ENCODE measurements at regions not wholly inside any gene's neighbourhood (a gene's known extent, or its start where the extent isn't known, plus 50 kb on each side); places are given as distances from the start of the nearest gene placed in this dataset.
A peak's percentile ranks its signal among the peaks of the same experiment; 100 is the strongest.

DNA sequence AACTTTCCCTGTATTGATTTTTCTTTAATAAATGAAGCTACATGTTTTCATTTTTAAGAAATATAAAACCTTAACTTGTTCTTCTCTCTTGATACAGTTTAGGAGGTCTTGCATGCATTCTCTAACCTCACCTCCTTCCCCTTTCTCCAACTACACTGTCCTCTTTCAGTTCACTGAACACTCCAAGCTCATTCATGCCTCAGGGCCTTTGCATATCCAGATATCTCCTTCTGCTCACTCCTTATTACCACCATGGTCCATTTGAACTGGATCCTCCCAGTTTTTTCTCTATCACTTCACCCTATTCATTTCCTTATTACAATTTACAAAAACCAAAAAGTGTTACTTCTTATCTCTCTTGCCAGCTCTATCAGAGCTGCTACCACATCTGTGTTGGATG lies 242.9 kb upstream of the PLEKHG7 start:
- DNase-seq, result no peak

DNA sequence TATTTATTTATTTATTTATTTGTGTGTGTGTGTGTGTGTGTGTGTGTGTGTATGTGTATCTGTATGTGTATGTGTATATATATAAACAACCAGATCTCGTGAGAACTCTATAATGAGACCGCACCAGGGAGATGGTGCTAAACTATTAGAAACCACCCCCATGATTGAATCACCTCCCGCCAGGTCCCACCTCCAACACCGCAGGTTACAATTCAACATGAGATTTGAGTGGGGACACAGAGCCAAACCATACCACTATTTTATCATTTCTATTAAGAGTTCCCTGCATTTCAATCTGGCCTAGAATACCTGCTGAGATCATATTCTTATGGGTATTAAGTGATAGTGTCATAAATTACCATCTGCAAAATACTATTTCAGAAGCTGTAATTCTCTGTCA lies 243.8 kb upstream of the PLEKHG7 start:
- DNase-seq, result no peak

DNA sequence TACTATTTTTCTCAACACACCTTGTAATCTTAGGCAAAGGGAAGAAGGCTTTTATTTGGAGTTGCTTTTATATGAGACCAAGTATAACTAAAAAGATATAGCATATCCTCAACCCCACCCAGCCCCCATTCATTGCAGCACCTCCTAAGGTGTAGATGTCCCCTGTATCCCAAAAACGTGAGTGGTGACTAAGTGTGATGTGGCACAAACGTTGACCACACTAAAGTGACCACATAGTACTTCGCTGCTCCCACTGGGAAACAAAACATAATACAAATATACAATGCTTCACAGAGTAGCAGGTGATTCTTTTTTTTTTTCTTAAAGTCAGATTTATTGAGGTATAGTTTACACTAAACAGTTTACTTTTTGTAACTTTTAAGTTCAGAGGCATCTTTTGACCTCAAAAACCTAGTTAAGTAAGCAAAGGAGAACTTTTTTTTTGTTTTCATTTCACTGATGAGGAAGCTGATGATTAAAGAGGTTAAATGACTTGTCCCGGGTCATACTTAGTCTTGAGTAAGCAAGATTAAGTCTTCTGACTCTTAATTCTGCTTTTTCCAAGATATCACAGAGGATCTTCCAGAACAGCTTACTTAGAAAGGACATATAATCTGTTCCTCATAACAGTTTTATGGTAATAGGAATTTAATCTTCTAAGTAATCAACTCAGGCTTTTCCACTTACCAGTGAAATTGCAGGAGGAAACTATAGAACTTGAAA lies 245.2 kb upstream of the PLEKHG7 start:
- no peak for DNase-seq

DNA sequence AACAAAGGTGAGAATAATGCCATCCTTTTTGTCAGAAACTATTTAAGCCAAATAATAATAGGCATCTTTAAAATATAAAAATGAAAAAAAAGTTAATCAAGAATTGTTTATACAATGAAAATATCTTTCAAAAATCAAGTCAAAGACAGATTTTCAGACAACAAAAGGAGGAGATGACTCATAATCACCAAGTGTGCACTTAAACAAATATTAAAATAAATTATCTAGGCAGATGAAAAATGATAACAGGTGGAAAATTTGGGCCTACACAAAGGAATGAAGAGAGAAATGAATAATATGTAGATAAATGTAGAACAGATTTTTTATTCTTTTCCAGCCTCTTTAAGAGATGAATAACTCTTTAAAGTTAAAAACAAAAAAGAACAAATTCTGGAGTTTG lies 250.0 kb upstream of the PLEKHG7 start:
- DNase-seq, result no peak

DNA sequence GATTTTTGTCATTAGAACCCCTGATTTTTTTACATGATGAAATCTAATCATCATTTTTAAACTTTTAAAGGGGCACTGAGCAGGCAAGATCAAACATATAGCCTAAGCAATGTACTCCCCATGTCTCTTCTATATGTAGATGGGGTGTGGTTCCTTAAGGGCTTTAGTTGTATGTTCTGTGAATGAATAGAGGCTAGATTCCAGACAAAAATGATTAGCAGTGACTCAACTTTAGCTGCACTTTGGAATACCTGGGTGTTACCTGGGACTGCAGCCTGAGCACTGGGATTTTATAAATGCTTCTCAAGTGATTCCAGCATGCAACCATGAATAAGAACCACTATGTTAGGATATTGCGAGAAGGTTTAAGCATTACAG lies 256.7 kb upstream of the PLEKHG7 start:
- no peak for DNase-seq

DNA sequence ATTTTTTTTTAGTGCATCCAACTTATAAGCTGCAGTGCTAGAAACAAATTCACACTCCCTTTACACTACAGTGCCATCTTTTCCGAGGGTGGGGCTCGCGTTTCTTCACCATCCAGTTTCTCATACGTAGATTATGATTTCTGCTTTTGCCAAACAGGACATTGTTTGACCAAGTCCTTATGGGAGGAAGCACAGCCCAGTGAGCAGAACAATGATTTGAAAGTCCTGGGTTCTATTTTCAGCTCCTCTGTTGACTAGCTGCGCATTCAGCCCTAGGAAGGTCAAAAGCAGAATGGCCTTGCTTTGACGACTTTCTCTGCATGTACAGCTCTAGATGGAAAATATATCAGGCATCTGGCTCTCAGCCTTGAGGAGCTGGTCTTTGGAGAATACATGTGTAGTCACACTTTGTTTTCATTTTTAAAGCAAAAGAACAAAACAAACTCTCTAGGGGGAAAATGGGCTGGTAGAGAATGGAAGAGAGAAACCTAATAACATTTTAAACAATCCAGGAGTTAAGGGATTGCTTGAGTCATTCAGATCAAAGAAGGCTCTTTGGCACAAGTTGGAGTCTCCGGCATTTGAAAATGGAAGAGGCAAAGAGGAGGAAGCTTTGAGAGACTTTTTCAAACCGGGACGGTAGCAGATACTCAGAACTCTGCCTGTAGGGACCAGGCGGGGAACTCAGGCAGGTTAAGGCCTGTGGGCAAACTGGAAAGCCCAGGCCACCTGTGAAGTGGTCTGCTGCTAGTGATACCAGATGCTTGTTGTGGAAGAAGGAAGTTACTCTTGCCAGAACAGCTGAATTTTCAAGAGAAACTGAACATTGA lies 257.3 kb upstream of the PLEKHG7 start:
- DNase-seq, result no peak

DNA sequence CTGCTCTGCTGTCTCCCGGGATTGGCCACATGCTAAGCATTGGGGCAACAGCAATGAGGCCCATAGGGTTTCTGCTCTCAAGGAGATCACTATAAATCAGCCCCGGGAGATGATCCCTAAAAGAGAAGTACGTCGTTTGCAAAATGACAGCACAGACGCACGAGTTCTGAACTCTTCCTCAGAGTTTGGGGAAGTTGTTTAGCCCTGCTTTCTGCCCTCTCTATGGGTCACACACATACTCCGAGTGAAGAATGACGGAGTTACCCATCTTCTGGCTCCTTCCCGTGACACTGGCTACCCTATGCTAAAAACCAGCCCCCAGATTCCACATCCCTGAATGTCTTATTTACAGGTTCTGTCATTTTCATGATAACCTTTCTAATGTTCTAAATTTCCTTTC lies 258.0 kb upstream of the PLEKHG7 start:
- no peak for DNase-seq

DNA sequence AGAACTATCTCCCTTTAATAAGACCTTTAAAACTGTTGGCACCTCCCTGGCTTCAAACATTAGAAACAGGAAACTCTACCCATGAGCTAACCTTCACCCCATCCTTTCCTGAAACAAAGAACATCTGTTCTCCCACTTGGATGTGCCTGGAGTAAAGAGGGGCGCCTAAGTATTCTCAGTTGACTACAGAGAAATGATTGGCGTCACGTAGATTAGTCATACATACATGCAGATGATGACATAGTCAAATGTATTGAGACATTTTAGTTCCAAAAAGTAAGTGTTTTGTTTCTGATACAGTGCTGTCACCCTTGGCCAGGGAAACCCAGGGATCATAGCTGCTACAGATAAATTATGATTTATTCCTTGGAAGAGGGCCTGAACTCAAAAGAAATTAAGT lies 260.0 kb upstream of the PLEKHG7 start:
- no peak for DNase-seq

DNA sequence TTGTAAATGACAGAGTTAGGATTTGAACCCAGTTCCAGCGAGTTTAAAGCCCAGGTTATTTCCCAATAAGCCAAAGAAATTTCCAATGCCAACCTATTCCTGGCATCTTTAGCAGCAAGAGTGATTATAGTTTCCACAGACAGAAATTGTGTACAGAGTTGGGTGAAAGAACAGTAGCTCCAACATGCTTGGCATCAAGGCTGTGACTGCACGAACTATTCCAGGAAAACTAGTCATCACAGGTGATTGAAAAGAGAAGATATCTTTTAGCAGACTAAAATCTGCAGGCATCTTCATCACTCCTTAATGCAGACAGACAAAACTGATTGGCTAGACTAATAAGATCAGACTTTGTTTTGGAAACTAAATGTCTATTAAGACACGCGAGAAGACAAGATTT lies 262.7 kb upstream of the PLEKHG7 start:
- no peak for DNase-seq

DNA sequence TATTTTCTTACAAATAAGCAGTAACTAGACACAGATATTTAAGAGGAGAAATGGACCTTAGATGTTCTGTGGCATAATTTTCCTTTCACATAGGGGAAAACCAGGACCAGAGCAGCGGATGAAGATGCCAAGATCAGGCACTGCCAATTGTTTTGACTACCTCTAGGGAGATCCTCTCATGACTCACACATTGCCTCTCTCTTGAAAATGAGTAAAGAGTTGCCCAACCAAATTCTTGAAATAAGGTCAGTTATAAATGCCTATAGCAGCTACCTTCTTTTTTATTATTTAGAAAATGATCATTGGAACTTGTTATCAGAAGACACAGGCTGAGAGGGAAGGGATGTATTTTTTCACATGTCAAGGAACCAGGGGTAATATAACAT lies 263.4 kb upstream of the PLEKHG7 start:
- DNase-seq, result no peak

DNA sequence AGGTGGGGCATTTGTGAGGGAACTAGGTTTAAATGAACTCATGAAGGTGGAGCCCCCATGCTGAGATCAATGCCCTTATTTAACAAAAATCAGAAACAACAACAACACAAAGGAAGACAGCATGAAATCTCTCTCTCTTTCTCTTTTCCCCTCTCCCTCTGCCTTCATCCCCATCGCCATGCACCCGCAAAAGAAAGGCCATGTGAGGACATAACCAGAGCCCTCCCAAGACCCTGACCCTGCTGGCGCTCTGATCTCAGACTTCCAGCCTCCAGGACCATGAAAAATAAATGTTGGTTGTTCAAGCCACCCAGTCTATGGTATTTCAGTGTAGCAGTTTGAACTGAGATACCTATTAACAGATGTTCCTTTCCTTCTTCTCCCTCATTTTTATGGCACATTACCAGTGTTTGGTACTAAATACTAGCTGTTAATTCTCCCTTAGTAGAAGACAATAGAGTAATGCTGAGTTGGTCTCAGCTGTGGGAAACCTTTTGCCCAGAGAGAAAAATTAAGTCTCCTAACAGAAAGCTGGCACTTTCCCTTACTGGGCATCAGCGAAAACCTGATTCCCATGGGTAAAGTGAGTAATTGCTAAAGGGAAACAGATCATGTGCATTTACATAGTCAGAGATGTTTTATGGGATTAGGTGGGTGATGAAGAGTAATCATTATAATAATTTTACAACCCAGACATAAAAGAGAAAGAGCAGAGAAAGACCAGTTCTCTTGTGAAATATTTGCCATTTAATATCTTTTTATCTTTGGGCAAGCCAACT lies 264.0 kb upstream of the PLEKHG7 start:
- no peak for DNase-seq

DNA sequence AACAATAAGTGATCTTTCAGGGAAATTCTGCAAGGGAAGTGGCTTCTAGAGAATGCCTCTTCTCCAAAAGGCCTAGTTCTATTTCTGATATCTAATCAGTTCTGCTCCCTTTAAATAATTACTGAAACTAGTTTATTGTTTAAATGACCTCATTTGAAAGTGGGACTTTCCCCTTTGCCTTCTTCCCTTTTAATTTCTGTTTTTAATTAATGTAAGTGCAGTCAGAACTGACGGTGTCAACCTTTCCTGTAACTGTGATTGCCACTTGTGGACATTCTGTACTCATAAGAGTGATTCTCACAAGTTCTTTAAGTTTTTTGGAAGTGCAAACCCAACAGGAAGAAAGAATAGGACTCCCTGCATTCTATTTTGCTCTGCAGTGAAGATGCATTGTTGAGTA lies 265.3 kb upstream of the PLEKHG7 start:
- no peak for DNase-seq

DNA sequence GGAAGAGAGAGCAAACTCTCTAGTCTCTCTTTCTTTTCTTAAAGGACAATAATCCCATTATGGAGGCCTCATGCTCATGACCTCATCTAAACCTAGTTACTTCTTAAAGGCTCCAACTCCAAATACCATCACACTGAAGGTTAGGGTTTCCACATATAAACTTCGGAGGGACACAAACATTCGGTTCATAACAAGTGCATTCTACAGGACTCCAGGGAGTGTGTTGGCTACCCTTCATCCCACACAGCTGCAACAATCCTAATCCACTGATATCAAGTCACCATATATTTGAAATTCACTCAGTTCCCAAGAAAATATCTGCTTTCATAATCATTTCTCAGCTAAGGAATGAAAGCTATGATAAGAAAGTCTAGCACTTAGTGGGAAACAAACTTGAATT lies 265.9 kb upstream of the PLEKHG7 start:
- no peak for DNase-seq

DNA sequence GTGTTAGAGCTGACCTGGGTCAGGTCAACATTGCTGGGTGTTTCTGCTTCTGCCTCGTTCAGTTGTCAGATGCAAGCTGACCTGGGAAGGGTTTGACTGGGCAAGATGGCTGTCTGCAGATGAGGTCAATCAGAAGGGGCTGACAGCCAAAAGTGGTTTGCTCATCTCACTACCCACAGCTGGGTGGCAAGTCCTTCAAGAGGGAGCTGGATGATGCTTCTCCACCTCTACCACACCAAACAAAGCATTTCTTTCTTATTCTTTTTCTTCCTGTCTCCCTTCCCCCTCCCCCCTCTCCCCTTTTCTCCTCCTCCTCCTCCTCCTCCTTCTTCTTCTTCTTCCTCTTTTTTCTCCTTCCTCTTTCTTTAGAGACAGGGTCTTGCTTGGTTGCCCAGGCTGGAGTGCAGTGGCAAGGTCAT lies 268.2 kb upstream of the PLEKHG7 start:
- DNase-seq, result no peak

DNA sequence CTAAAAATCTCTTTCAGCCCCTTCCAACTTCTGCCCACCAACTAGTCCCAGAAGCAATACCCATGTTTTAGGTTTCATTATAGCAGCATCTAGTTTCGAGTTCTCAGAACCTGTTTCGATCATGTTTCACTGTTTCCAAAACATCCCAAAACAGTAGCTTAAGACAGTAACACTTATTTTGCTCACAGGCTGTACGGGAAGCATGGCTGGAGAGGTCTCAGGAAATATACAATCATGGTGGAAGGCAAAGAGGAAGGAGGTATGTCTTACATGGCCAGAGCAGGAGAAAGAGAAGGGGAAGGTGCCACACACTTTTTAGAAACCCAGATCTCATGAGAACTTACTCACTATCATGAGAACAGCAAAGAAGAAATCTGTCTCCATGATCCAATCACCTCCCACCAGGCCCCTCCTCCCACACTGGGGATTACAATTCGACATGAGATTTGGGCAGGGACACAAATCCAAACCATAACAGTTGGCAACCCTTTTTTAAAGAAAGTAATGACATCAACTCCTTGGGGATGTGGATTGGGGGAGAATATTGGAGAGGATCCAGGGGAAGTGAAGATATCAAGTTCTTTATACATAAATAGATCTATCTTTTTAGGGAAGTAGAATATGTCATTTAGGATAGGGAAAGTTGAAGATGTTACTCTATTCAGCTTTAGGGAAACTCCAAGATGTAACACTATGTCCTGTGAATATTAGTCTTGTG lies 269.9 kb upstream of the PLEKHG7 start:
- peak; percentile 5 for DNase-seq

DNA sequence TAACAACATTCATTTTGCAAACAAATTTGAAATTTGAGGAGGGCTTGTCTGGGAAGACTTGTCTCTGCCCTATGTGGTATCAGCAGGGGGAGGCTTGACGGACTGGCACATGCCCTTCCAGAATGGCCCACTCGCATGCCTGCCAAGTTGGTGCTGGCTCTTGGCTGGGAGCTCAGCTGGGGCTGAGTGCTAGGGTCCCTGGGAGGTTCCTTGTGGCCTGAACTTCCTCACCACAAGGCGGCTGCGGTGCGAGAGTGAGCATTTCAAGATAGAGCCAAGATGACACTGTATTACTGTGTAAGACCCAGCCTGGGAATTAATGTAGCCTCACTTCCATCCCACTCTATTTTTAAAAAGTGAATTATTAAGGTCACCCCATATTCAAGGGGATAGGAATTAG lies 271.6 kb upstream of the PLEKHG7 start:
- peak; percentile 12 for DNase-seq

DNA sequence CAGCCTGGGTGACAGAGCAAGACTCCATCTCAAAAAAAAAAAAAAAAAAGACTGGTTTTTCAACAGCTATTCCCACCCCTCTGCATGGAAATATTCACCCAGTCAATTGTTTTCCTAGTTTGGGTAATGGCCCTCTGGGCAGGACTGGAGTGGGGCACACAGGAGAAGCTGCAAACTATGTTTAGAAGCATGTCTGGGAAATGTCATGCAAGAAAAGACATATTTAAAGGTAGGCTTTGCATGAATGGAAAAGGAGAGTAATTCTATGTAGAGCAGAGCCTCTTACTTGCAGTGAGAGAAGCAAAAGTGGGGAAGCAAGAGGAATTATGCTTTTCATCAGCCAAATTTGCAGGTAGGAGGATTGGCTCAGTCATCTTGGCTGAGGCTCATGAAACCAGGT lies 276.5 kb upstream of the PLEKHG7 start:
- DNase-seq, result no peak

DNA sequence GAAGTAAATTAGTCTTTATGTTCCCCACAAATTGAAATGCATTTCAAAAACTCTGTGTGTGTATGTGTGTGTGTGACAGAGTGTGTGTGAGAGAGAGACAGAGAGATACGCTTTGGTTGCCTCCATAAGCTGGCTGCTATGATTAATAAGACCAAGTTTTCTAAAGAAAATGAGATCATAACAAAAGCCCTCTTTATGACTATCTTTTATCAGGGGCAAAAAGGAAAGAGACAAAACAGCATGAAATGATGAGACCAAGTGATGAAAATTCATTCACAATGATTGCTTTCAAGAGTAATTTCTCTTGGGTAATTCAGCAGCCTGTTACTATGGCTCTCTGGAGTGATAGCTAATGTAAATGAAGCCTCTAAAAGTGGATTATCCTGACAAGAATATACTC lies 277.6 kb upstream of the PLEKHG7 start:
- no peak for DNase-seq

DNA sequence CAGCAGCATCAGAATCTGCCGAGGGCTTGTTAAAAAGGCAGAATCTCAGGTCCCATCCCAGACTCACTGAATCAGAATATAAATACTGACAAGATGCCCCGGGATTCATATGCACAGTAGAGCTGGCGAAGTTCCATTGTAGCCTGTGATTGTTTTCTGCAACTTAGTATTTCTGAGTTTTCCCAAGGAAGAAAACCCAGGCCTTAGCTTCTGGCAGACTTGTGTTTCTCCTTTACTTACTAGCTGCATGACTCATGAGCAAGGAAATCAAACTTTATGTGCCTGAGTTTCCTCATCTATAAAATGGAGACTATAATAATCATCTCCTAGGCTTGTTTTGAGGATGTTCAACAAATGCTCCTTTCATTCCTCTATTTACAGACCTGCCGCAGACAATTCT lies 278.5 kb upstream of the PLEKHG7 start:
- no peak for DNase-seq

DNA sequence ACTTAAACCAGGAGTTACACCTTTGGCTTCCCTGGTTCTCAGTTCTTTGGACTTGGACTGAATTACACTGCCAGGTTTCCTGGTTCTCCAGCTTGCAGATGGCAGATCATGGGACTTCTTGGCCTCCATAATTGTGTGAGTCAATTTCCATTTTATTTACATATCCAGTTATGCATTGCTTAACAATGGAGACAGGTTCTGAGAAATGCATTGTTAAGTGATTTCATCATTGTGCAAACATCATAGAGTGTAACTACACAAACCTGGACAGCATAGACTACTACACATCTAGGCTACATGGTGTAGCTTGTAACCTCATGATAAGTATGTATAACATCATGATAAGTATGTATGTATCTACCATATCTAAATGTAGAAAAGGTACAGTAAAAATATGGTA lies 276.1 kb upstream of the BTG1 start:
- no peak for DNase-seq

DNA sequence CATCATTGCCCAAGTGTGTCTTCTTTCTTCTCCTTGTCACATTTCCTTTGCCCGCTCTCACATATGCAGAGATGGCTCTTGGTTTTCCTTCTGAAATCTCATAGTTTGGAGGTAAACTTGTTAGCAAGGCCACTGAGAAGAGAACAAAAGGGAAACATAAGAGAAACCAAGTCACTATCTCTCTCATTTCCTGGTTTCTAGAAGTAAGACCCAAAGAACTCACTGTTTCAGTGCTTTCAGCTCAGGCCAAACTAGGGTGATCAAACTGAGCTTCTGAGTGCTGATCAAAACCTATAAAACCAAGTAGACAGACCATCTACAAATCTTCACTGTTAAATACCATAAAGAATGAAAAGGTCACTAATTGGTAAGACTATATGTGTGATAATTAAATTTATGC lies 275.4 kb upstream of the BTG1 start:
- no peak for DNase-seq

DNA sequence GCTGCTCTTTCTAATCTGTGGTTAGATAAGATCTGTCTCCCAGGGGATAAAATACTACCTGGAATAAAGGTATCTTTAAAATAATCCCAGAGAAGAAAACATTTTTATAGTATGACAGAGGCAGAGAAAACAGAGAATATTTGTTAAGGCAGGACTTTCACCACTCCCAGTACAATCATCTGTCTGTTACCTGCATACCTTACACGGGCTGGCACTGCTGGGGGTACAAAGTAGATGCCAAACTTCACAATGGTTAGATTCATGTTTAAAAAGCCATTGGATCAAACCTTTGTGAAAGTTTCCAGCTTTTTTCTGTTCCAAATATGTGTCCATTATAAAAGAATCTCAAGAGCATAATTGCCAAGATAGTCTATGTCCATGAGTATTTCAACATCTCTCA lies 273.6 kb upstream of the BTG1 start:
- DNase-seq, result no peak

DNA sequence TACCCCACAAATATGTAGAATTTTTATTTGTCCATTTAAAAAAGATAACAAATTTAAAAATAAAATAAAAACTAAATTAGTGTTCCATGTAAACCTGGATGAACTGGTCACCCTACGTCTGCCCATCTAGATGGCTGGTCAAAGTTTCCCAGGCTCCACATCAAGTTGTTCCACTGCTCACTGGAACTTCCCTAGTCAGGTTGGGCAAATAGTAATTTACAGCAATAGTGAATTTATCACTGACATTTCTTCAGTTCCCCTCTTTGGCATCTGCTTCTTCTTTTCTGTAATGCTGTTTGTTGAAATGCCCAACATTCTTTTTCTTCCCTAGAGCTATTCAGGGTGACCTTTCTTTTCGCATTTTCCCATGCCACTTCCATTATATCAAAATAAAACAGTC lies 272.7 kb upstream of the BTG1 start:
- DNase-seq, result no peak

All from activated CD4-positive, alpha-beta T cell treated with anti-CD3 and anti-CD28 coated beads, Interleukin-2, Interleukin-6, amounts not matched to agents 100 ng/mL and 50 ng/mL, durations not matched to agents 16 hours and 8 hours (primary cell).